GM12864 (cell line): ENCODE measurements at regions not wholly inside any gene's neighbourhood (a gene's known extent, or its start where the extent isn't known, plus 50 kb on each side); places are given as distances from the start of the nearest gene placed in this dataset.

Experiments used
- DNase-seq: peaks from one replicate; pipeline ENCODE4 v3.0.0-alpha.2; 2011; ENCODE audit warnings: low read depth
- H3K4me3 ChIP-seq: 2 replicates; pipeline ENCODE4 v1.5.1; 2011; ENCODE audit warnings: mild to moderate bottlenecking, low read depth, low read length, control low read depth
- CTCF ChIP-seq: IDR thresholded peaks from 2 replicates; pipeline ENCODE4 v1.5.1; 2011; ENCODE audit warnings: low read depth, mild to moderate bottlenecking, moderate library complexity, low read length, control low read depth, inconsistent platforms; ENCODE audit errors: missing control alignments

GRCh38 chr1:36650200-36651065 lies 167.7 kb upstream of the CSF3R start:
- no peak overlapping the region for H3K4me3 ChIP-seq
- DNase-seq, result no peak
- peak; percentile 95 for TF ChIP-seq CTCF

DNA sequence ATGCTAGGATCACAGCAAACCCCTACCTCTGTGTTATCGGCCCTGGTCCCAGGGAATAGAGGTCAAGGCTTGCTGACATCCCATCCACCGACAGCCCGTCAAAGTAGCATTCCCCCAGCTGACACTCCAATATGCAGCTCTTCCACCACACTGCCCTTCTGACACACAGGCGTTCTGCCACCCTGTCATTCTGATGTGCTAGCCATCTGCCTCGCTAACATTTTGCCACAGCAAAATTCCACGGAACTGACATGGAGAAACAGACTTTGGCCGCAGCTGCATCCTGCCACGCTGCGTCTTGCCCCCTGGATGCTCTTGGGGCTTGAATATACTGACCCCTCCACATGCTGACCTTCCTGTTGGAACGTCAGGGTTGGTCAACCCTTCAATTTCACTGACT lies 163.2 kb upstream of the CSF3R start:
- no peak for DNase-seq
- no peak for TF ChIP-seq CTCF
- H3K4me3 ChIP-seq, result no peak overlapping the region

GRCh38 chr1:36644556-36644955 lies 161.8 kb upstream of the CSF3R start:
- H3K4me3 ChIP-seq, result no peak overlapping the region
- TF ChIP-seq CTCF, result no peak
- DNase-seq, result no peak

GRCh38 chr1:36643371-36644270 lies 160.9 kb upstream of the CSF3R start:
- H3K4me3 ChIP-seq, result no peak overlapping the region
- TF ChIP-seq CTCF, result no peak
- no peak for DNase-seq

DNA sequence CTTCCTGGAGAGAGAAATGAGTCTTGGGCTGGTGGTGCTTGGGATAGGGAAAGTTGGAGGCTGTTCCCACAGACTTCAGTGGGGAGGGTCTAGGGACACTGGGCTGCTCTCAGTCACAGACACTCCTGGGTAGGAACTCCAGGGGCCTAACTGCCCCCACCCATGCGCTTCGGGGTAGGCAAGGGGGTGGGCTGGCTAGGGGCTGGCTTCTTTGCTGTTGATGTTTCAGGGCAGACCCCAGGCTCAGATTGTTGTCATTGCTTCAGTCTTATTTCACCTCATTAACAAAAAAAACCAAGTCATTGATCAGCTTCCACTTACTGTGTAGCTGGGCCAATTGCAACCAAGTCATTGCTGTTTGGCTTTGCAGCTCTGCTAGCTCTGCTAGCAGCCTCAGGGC lies 160.1 kb upstream of the CSF3R start:
- no peak overlapping the region for H3K4me3 ChIP-seq
- DNase-seq, result no peak
- no peak for TF ChIP-seq CTCF

- no peak for TF ChIP-seq CTCF
- H3K4me3 ChIP-seq, result no peak overlapping the region
- DNase-seq, result no peak
Observed at GRCh38 chr1:36641776-36642175, 159.1 kb upstream of the CSF3R start.
